CD8-positive, alpha-beta memory T cell (primary cell): ENCODE measurements at regions not wholly inside any gene's neighbourhood (a gene's known extent, or its start where the extent isn't known, plus 50 kb on each side); places are given as distances from the start of the nearest gene placed in this dataset.

Experiments used
- CTCF ChIA-PET: fragments of 350-600 bp; sonication (Branson Sonifier 250); formaldehyde crosslinking; loops from one replicate; lab custom pipeline; 2021; ENCODE audit warnings: antibody characterized with exemption; lab: Charles Lee
- POLR2A ChIA-PET: fragments of 350-600 bp; sonication (Branson Sonifier 250); formaldehyde crosslinking; loops from one replicate; lab custom pipeline; 2021; ENCODE audit warnings: antibody characterized with exemption; lab: Charles Lee
- DNase-seq, 5 donors: peaks; one replicate each; pipeline versions ENCODE4 v3.0.0 to v3.0.0-alpha.2; 2020 to 2022; ENCODE audit warnings: mixed read lengths in 1 of 5
- H3K27ac ChIP-seq: one replicate; pipeline ENCODE4 v1.7.0; 2013; ENCODE audit warnings: low read depth, mild to moderate bottlenecking, low read length, moderate library complexity
- H3K27me3 ChIP-seq: 2 replicates; pipeline ENCODE4 v1.7.0; 2013; ENCODE audit warnings: low read length, mild to moderate bottlenecking; ENCODE audit not compliant: insufficient read depth, poor library complexity, severe bottlenecking
- H3K36me3 ChIP-seq: 2 replicates; pipeline ENCODE4 v1.7.0; 2013; ENCODE audit warnings: mild to moderate bottlenecking, low read length, moderate library complexity; ENCODE audit not compliant: insufficient read depth
- H3K4me1 ChIP-seq: 2 replicates; pipeline ENCODE4 v1.7.0; 2013; ENCODE audit warnings: mild to moderate bottlenecking, low read length, moderate library complexity; ENCODE audit not compliant: insufficient read depth
- H3K4me3 ChIP-seq: 2 replicates; pipeline ENCODE4 v1.7.0; 2013; ENCODE audit warnings: mild to moderate bottlenecking, low read length
- H3K9me3 ChIP-seq: 2 replicates; pipeline ENCODE4 v1.7.0; 2013; ENCODE audit warnings: mild to moderate bottlenecking, low read length
- H3K27ac Mint-ChIP-seq, 8 donors: one replicate each; pipeline ENCODE4 v1.8.0; 2020 to 2021; ENCODE audit warnings: mixed read lengths in 8 of 8, mild to moderate bottlenecking in 6 of 8, inconsistent platforms in 3 of 8, moderate library complexity in 3 of 8
- H3K27me3 Mint-ChIP-seq, 2 donors: one replicate each; pipeline ENCODE4 v1.8.0; 2020 to 2021; ENCODE audit warnings: mixed read lengths in 2 of 2, mild to moderate bottlenecking in 1 of 2, moderate library complexity in 1 of 2
- H3K36me3 Mint-ChIP-seq, 3 donors: one replicate each; pipeline ENCODE4 v1.8.0; 2020 to 2021; ENCODE audit warnings: mixed read lengths in 3 of 3, inconsistent platforms in 1 of 3, mild to moderate bottlenecking in 1 of 3
- H3K4me1 Mint-ChIP-seq, 3 donors: one replicate each; pipeline ENCODE4 v1.8.0; 2020 to 2021; ENCODE audit warnings: mixed read lengths in 3 of 3, inconsistent platforms in 1 of 3, mild to moderate bottlenecking in 1 of 3
- H3K4me3 Mint-ChIP-seq, 7 donors: one replicate each; pipeline ENCODE4 v1.8.0; 2020 to 2021; ENCODE audit warnings: mixed read lengths in 7 of 7, mild to moderate bottlenecking in 6 of 7, moderate library complexity in 4 of 7, inconsistent platforms in 2 of 7
- H3K9me3 Mint-ChIP-seq, 5 donors: one replicate each; pipeline ENCODE4 v1.8.0; 2020 to 2022; ENCODE audit warnings: mixed read lengths in 5 of 5, mild to moderate bottlenecking in 3 of 5, moderate library complexity in 2 of 5, inconsistent platforms in 1 of 5

- ChIA-PET POLR2A (no interaction called here), CTCF (no interaction called here)
- H3K4me3 ChIP-seq = no peak overlapping the region
- Mint-ChIP-seq H3K4me1 (peaks cover 2 to 10% (median 7%) of the 10 kb centered on the region in 3 donors), H3K27ac (no peak overlapping the region), H3K4me3 (peak overlapping the region in 1 of 7 donors; percentile 41), H3K9me3 (no peaks in the 10 kb centered on the region), H3K27me3 (peaks cover 7 to 18% of the 10 kb centered on the region in 2 donors), H3K36me3 (peaks cover 0 to 1% (median 0%) of the 10 kb centered on the region in 3 donors)
- DNase-seq = no peak
- H3K4me1 ChIP-seq = no peaks in the 10 kb centered on the region
- no peak overlapping the region for H3K27ac ChIP-seq
- H3K27me3 ChIP-seq = no peaks in the 10 kb centered on the region
- H3K9me3 ChIP-seq = no peaks in the 10 kb centered on the region
- no peaks in the 10 kb centered on the region for H3K36me3 ChIP-seq
These were observed 212.4 kb upstream of the GALNT2 start for GRCh38 chr1:229854620-229855019.

- Mint-ChIP-seq H3K27me3 (peaks cover 0 to 10% of the 10 kb centered on the region in 2 donors), H3K4me1 (peaks cover 2 to 10% (median 7%) of the 10 kb centered on the region in 3 donors), H3K27ac (peak overlapping the region in 5 of 8 donors; percentile 19 to 92 (median 83)), H3K4me3 (peak overlapping the region; percentile 29 to 92 (median 80)), H3K36me3 (no peaks in the 10 kb centered on the region), H3K9me3 (no peaks in the 10 kb centered on the region)
- H3K27ac ChIP-seq = no peak overlapping the region
- peak in 1 of 5 donors; percentile 13 for DNase-seq
- no peaks in the 10 kb centered on the region for H3K36me3 ChIP-seq
- no peaks in the 10 kb centered on the region for H3K4me1 ChIP-seq
- POLR2A ChIA-PET = no interaction called here
- CTCF ChIA-PET = no interaction called here
- H3K4me3 ChIP-seq = peak overlapping the region; percentile 43
- H3K9me3 ChIP-seq = no peaks in the 10 kb centered on the region
- no peaks in the 10 kb centered on the region for H3K27me3 ChIP-seq
These were observed 210.9 kb upstream of the GALNT2 start for GRCh38 chr1:229856009-229856650.

- H3K9me3 ChIP-seq = no peaks in the 10 kb centered on the region
- peaks cover 2 to 10% (median 7%) of the 10 kb centered on the region in 3 donors for H3K4me1 Mint-ChIP-seq
- no peaks in the 10 kb centered on the region for H3K27me3 ChIP-seq
- peaks cover 4 to 8% of the 10 kb centered on the region in 2 donors for H3K27me3 Mint-ChIP-seq
- no peaks in the 10 kb centered on the region for H3K36me3 Mint-ChIP-seq
- ChIA-PET POLR2A (no interaction called here), CTCF (no interaction called here)
- H3K9me3 Mint-ChIP-seq = no peaks in the 10 kb centered on the region
- no peaks in the 10 kb centered on the region for H3K4me1 ChIP-seq
- no peak overlapping the region for H3K4me3 Mint-ChIP-seq
- DNase-seq = no peak
- H3K27ac Mint-ChIP-seq = no peak overlapping the region
- no peak overlapping the region for H3K27ac ChIP-seq
- no peak overlapping the region for H3K4me3 ChIP-seq
- H3K36me3 ChIP-seq = no peaks in the 10 kb centered on the region
These were observed 209.5 kb upstream of the GALNT2 start for GRCh38 chr1:229857585-229857984.

GRCh38 chr1:229859026-229859425 is 208.0 kb upstream of the GALNT2 start:
- Histone ChIP-seq H3K36me3 (no peaks in the 10 kb centered on the region), H3K27ac (no peak overlapping the region), H3K4me3 (no peak overlapping the region), H3K27me3 (no peaks in the 10 kb centered on the region), H3K4me1 (no peaks in the 10 kb centered on the region), H3K9me3 (no peaks in the 10 kb centered on the region)
- no peak overlapping the region for H3K4me3 Mint-ChIP-seq
- DNase-seq = no peak
- H3K27ac Mint-ChIP-seq = no peak overlapping the region
- H3K9me3 Mint-ChIP-seq = no peaks in the 10 kb centered on the region
- H3K27me3 Mint-ChIP-seq = peaks cover 4 to 6% of the 10 kb centered on the region in 2 donors
- peaks cover 2 to 10% (median 7%) of the 10 kb centered on the region in 3 donors for H3K4me1 Mint-ChIP-seq
- ChIA-PET CTCF (interaction anchor here (1.3 kb wide), 1 partner anchor 10 kb away, joined by 3 read pairs; no protein-coding TSS in a partner anchor), POLR2A (no interaction called here)
- no peaks in the 10 kb centered on the region for H3K36me3 Mint-ChIP-seq

- CTCF ChIA-PET = no interaction called here
- Histone ChIP-seq H3K4me1 (no peaks in the 10 kb centered on the region), H3K36me3 (no peaks in the 10 kb centered on the region), H3K9me3 (no peaks in the 10 kb centered on the region), H3K4me3 (no peak overlapping the region), H3K27me3 (no peaks in the 10 kb centered on the region), H3K27ac (no peak overlapping the region)
- POLR2A ChIA-PET = no interaction called here
- no peak overlapping the region for H3K4me3 Mint-ChIP-seq
- DNase-seq = no peak
- peaks cover 1 to 4% of the 10 kb centered on the region in 2 donors for H3K27me3 Mint-ChIP-seq
- no peaks in the 10 kb centered on the region for H3K9me3 Mint-ChIP-seq
- no peak overlapping the region for H3K27ac Mint-ChIP-seq
- H3K36me3 Mint-ChIP-seq = no peaks in the 10 kb centered on the region
- H3K4me1 Mint-ChIP-seq = peaks cover 2 to 5% (median 3%) of the 10 kb centered on the region in 3 donors
These were observed 206.1 kb upstream of the GALNT2 start for GRCh38 chr1:229860926-229861325.

GRCh38 chr1:229862017-229862774 is 204.8 kb upstream of the GALNT2 start:
- H3K4me1 ChIP-seq = no peaks in the 10 kb centered on the region
- H3K27ac ChIP-seq = no peak overlapping the region
- H3K9me3 ChIP-seq = no peaks in the 10 kb centered on the region
- H3K27me3 ChIP-seq = no peaks in the 10 kb centered on the region
- H3K9me3 Mint-ChIP-seq = no peaks in the 10 kb centered on the region
- no peak overlapping the region for H3K27ac Mint-ChIP-seq
- POLR2A ChIA-PET = no interaction called here
- H3K27me3 Mint-ChIP-seq = peaks cover 1 to 4% of the 10 kb centered on the region in 2 donors
- no peak overlapping the region for H3K4me3 Mint-ChIP-seq
- no peak overlapping the region for H3K4me3 ChIP-seq
- no peaks in the 10 kb centered on the region for H3K36me3 Mint-ChIP-seq
- CTCF ChIA-PET = no interaction called here
- no peak for DNase-seq
- no peaks in the 10 kb centered on the region for H3K4me1 Mint-ChIP-seq
- no peaks in the 10 kb centered on the region for H3K36me3 ChIP-seq

GRCh38 chr1:229863651-229864545 is 203.1 kb upstream of the GALNT2 start:
- H3K9me3 Mint-ChIP-seq = no peaks in the 10 kb centered on the region
- H3K4me1 Mint-ChIP-seq = no peaks in the 10 kb centered on the region
- no peak for DNase-seq
- Histone ChIP-seq H3K36me3 (no peaks in the 10 kb centered on the region), H3K27ac (no peak overlapping the region), H3K9me3 (no peaks in the 10 kb centered on the region), H3K4me3 (no peak overlapping the region), H3K4me1 (no peaks in the 10 kb centered on the region), H3K27me3 (no peaks in the 10 kb centered on the region)
- ChIA-PET CTCF (interaction anchor here (0.6 kb wide), 1 partner anchor 18 kb away, joined by 3 read pairs; no protein-coding TSS in a partner anchor), POLR2A (no interaction called here)
- H3K4me3 Mint-ChIP-seq = no peak overlapping the region
- no peak overlapping the region for H3K27ac Mint-ChIP-seq
- H3K36me3 Mint-ChIP-seq = no peaks in the 10 kb centered on the region
- H3K27me3 Mint-ChIP-seq = peaks cover 8 to 9% of the 10 kb centered on the region in 2 donors
